ENCODE measurements at regions not wholly inside any gene's neighbourhood (a gene's known extent, or its start where the extent isn't known, plus 50 kb on each side); places are given as distances from the start of the nearest gene placed in this dataset.

- Histone ChIP-seq H4K20me1 (ENCODE audit: insufficient read depth) (no peaks in the 10 kb centered on the region), H3K79me2 (ENCODE audit: insufficient read depth, low read length) (no peaks in the 10 kb centered on the region), H3K4me1 (ENCODE audit: control insufficient read depth in 1 of 2, insufficient read depth in 2 of 2, low read length in 2 of 2) (no peaks in the 10 kb centered on the region), H3K27ac (ENCODE audit: low read depth, low read length) (no peak overlapping the region), H3K9me2 (ENCODE audit: insufficient read depth) (no peaks in the 10 kb centered on the region), H3K36me3 (ENCODE audit: control insufficient read depth in 1 of 2, insufficient read depth in 2 of 2, low read length in 2 of 2) (no peaks in the 10 kb centered on the region), H3K4me3 (replicated peaks in 1 of 2; ENCODE audit: low read depth in 1 of 2, low read length in 2 of 2) (no peak overlapping the region), H3K4me2 (ENCODE audit: low read length) (no peak overlapping the region), H3K9ac (ENCODE audit: low read length) (no peak overlapping the region), H2AFZ (ENCODE audit: low read depth, low read length, poor library complexity, severe bottlenecking) (no peak overlapping the region), H3K27me3 (ENCODE audit: insufficient read depth, low read length) (no peaks in the 10 kb centered on the region), H3K9me3 (ENCODE audit: control insufficient read depth in 1 of 2, insufficient read depth in 1 of 2, low read depth in 1 of 2, low read length in 2 of 2) (no peaks in the 10 kb centered on the region)
- POLR2A ChIA-PET, result no interaction called here
- CTCF ChIA-PET, result no interaction called here
- intact Hi-C loops (cut with micrococcal nuclease), result no loop called here
- TF ChIP-seq ATF3 (IDR thresholded peaks at IDR 0.05), result no peak
- no peak for TF ChIP-seq CBX3 (IDR thresholded peaks at IDR 0.05; ENCODE audit: low read depth)
- no peak for TF ChIP-seq TCF7L2 (IDR thresholded peaks at IDR 0.05; ENCODE audit: borderline replicate concordance, extremely low read depth, insufficient read depth, insufficient read length)
- no peak for TF ChIP-seq EGR1 (IDR thresholded peaks at IDR 0.05; ENCODE audit: low read depth)
- no peak for TF ChIP-seq EZH2phosphoT487 (IDR thresholded peaks at IDR 0.05; ENCODE audit: borderline replicate concordance)
- TF ChIP-seq POLR2A (IDR thresholded peaks at IDR 0.05; ENCODE audit: borderline replicate concordance, extremely low read depth, insufficient read depth, insufficient read length), result no peak
- TF ChIP-seq ZFX (IDR thresholded peaks at IDR 0.05), result no peak
- no peak for TF ChIP-seq CEBPB (IDR thresholded peaks at IDR 0.05; ENCODE audit: low read depth)
- TF ChIP-seq ELF1 (IDR thresholded peaks at IDR 0.05; ENCODE audit: borderline replicate concordance, low read depth), result no peak
- no peak for TF ChIP-seq SRF (IDR thresholded peaks at IDR 0.05; ENCODE audit: low read depth)
- RAD21 ChIA-PET (ENCODE audit: low non-redundant PET in 1 of 2, low total read pairs in 2 of 2, uncharacterized antibody in 2 of 2, unreplicated experiment in 2 of 2), result no interaction called here
- DNase-seq (ENCODE audit: low read depth, low spot score), result no peak
- no TSS peak for BruUV-seq (replicated peaks)
- ATAC-seq, result no peak
Measured at GRCh38 chr6:113128661-113129060, 728.5 kb upstream of the MARCKS start.

GRCh38 chr6:113129991-113130390, 727.2 kb upstream of the MARCKS start:
- no peak for DNase-seq (ENCODE audit: low read depth, low spot score)
- no peak for TF ChIP-seq REST (IDR thresholded peaks at IDR 0.05; ENCODE audit: low read depth)
- TF ChIP-seq ELF1 (IDR thresholded peaks at IDR 0.05; ENCODE audit: borderline replicate concordance, low read depth), result no peak
- no peak for TF ChIP-seq POLR2A (IDR thresholded peaks at IDR 0.05; ENCODE audit: borderline replicate concordance, extremely low read depth, insufficient read depth, insufficient read length)
- no peak for TF ChIP-seq CTCF (IDR thresholded peaks at IDR 0.05 in 2 of 3, conservative IDR thresholded peaks at IDR 0.05 in 1 of 3; ENCODE audit: borderline replicate concordance in 1 of 3, insufficient read depth in 1 of 3, low read depth in 2 of 3, low read length in 2 of 3)
- TF ChIP-seq SRF (IDR thresholded peaks at IDR 0.05; ENCODE audit: low read depth), result no peak
- no peak for TF ChIP-seq ZBTB33 (IDR thresholded peaks at IDR 0.05; ENCODE audit: extremely low read depth, insufficient replicate concordance, low read length)

More at GRCh38 chr6:113129991-113130390, 727.2 kb upstream of the MARCKS start:
- Histone ChIP-seq H3K4me1 (ENCODE audit: control insufficient read depth in 1 of 2, insufficient read depth in 2 of 2, low read length in 2 of 2) (no peaks in the 10 kb centered on the region), H3K27me3 (ENCODE audit: insufficient read depth, low read length) (no peaks in the 10 kb centered on the region), H3K9me3 (ENCODE audit: control insufficient read depth in 1 of 2, insufficient read depth in 1 of 2, low read depth in 1 of 2, low read length in 2 of 2) (no peaks in the 10 kb centered on the region), H3K27ac (ENCODE audit: low read depth, low read length) (no peak overlapping the region), H2AFZ (ENCODE audit: low read depth, low read length, poor library complexity, severe bottlenecking) (no peak overlapping the region), H3K36me3 (ENCODE audit: control insufficient read depth in 1 of 2, insufficient read depth in 2 of 2, low read length in 2 of 2) (no peaks in the 10 kb centered on the region), H3K79me2 (ENCODE audit: insufficient read depth, low read length) (no peaks in the 10 kb centered on the region), H4K20me1 (ENCODE audit: insufficient read depth) (no peaks in the 10 kb centered on the region), H3K4me3 (replicated peaks in 1 of 2; ENCODE audit: low read depth in 1 of 2, low read length in 2 of 2) (no peak overlapping the region), H3K9me2 (ENCODE audit: insufficient read depth) (no peaks in the 10 kb centered on the region), H3K9ac (ENCODE audit: low read length) (no peak overlapping the region), H3K4me2 (ENCODE audit: low read length) (no peak overlapping the region)
- ATAC-seq, result no peak
- RAD21 ChIA-PET (ENCODE audit: low non-redundant PET in 1 of 2, low total read pairs in 2 of 2, uncharacterized antibody in 2 of 2, unreplicated experiment in 2 of 2), result no interaction called here
- POLR2A ChIA-PET, result no interaction called here
- CTCF ChIA-PET, result no interaction called here
- no TSS peak for BruUV-seq (replicated peaks)
- intact Hi-C loops (cut with micrococcal nuclease), result no loop called here
